ENCODE measurements at regions not wholly inside any gene's neighbourhood (a gene's known extent, or its start where the extent isn't known, plus 50 kb on each side); places are given as distances from the start of the nearest gene placed in this dataset.
A peak's percentile ranks its signal among the peaks of the same experiment; 100 is the strongest.

GRCh38 chr15:62618432-62618831, 424.1 kb upstream of the TPM1 start:
- Mint-ChIP-seq H3K9me3 (ENCODE audit: unreplicated experiment) (no peaks in the 10 kb centered on the region), H3K4me3 (ENCODE audit: unreplicated experiment) (peak overlapping the region; percentile 9), H3K27ac (ENCODE audit: unreplicated experiment) (peak overlapping the region; percentile 92), H3K36me3 (ENCODE audit: low read depth, unreplicated experiment) (no peaks in the 10 kb centered on the region), H3K4me1 (ENCODE audit: low read depth, unreplicated experiment) (peaks cover 31% of the 10 kb centered on the region), H3K27me3 (ENCODE audit: low read depth, unreplicated experiment) (no peaks in the 10 kb centered on the region)
- FAIRE-seq (peak; percentile 94), DNase-seq (ENCODE audit: low read depth) (peak; percentile 88)
- Histone ChIP-seq H3K4me1 (ENCODE audit: insufficient read depth, low read length) (peaks cover 27% of the 10 kb centered on the region), H3K27ac (ENCODE audit: low read depth, low read length) (peak overlapping the region; percentile 71), H3K4me2 (ENCODE audit: low read length) (peak overlapping the region; percentile 69), H3K27me3 (ENCODE audit: insufficient read depth, low read length) (no peaks in the 10 kb centered on the region), H3K36me3 (ENCODE audit: insufficient read depth, low read length) (no peaks in the 10 kb centered on the region), H3K79me2 (ENCODE audit: insufficient read depth, low read length) (no peaks in the 10 kb centered on the region), H3K9ac (ENCODE audit: low read length) (peak overlapping the region; percentile 55), H4K20me1 (ENCODE audit: insufficient read depth, low read length) (no peaks in the 10 kb centered on the region), H3K4me3 (ENCODE audit: insufficient read depth, low read depth, low read length) (peak overlapping the region; percentile 8), H2AFZ (ENCODE audit: low read depth, low read length) (no peak overlapping the region), H3K9me3 (ENCODE audit: insufficient read depth, low read depth, low read length) (no peaks in the 10 kb centered on the region)
- peak; percentile 53 for TF ChIP-seq CTCF (IDR thresholded peaks at IDR 0.05; ENCODE audit: insufficient read depth, low read depth, low read length)
- no peak for TF ChIP-seq EZH2 (IDR thresholded peaks at IDR 0.05; ENCODE audit: insufficient read depth, low read length)

GRCh38 chr15:62618846-62619504, 423.6 kb upstream of the TPM1 start:
- no peaks in the 10 kb centered on the region for H3K9me3 ChIP-seq (ENCODE audit: insufficient read depth, low read depth, low read length)
- peak overlapping the region; percentile 92 for H3K27ac Mint-ChIP-seq (ENCODE audit: unreplicated experiment)
- peak overlapping the region; percentile 17 for H3K4me3 Mint-ChIP-seq (ENCODE audit: unreplicated experiment)
- no peaks in the 10 kb centered on the region for H3K36me3 ChIP-seq (ENCODE audit: insufficient read depth, low read length)
- H3K27me3 ChIP-seq (ENCODE audit: insufficient read depth, low read length), result no peaks in the 10 kb centered on the region
- peak overlapping the region; percentile 71 for H3K27ac ChIP-seq (ENCODE audit: low read depth, low read length)
- H3K27me3 Mint-ChIP-seq (ENCODE audit: low read depth, unreplicated experiment), result no peaks in the 10 kb centered on the region
- H3K4me2 ChIP-seq (ENCODE audit: low read length), result peak overlapping the region; percentile 69
- peaks cover 27% of the 10 kb centered on the region for H3K4me1 ChIP-seq (ENCODE audit: insufficient read depth, low read length)
- H2AFZ ChIP-seq (ENCODE audit: low read depth, low read length), result no peak overlapping the region
- H3K9me3 Mint-ChIP-seq (ENCODE audit: unreplicated experiment), result no peaks in the 10 kb centered on the region
- peak overlapping the region; percentile 8 for H3K4me3 ChIP-seq (ENCODE audit: insufficient read depth, low read depth, low read length)
- FAIRE-seq (peak; percentile 49), DNase-seq (ENCODE audit: low read depth) (no peak)
- H3K36me3 Mint-ChIP-seq (ENCODE audit: low read depth, unreplicated experiment), result no peaks in the 10 kb centered on the region
- H3K79me2 ChIP-seq (ENCODE audit: insufficient read depth, low read length), result no peaks in the 10 kb centered on the region
- TF ChIP-seq EZH2 (IDR thresholded peaks at IDR 0.05; ENCODE audit: insufficient read depth, low read length) (no peak), CTCF (IDR thresholded peaks at IDR 0.05; ENCODE audit: insufficient read depth, low read depth, low read length) (no peak)
- no peaks in the 10 kb centered on the region for H4K20me1 ChIP-seq (ENCODE audit: insufficient read depth, low read length)
- H3K9ac ChIP-seq (ENCODE audit: low read length), result peak overlapping the region; percentile 55
- H3K4me1 Mint-ChIP-seq (ENCODE audit: low read depth, unreplicated experiment), result peaks cover 31% of the 10 kb centered on the region

- Mint-ChIP-seq H3K4me3 (ENCODE audit: unreplicated experiment) (no peak overlapping the region), H3K36me3 (ENCODE audit: low read depth, unreplicated experiment) (no peaks in the 10 kb centered on the region), H3K27me3 (ENCODE audit: low read depth, unreplicated experiment) (no peaks in the 10 kb centered on the region), H3K27ac (ENCODE audit: unreplicated experiment) (peak overlapping the region; percentile 92), H3K9me3 (ENCODE audit: unreplicated experiment) (no peaks in the 10 kb centered on the region), H3K4me1 (ENCODE audit: low read depth, unreplicated experiment) (peaks cover 35% of the 10 kb centered on the region)
- Histone ChIP-seq H3K27me3 (ENCODE audit: insufficient read depth, low read length) (no peaks in the 10 kb centered on the region), H3K79me2 (ENCODE audit: insufficient read depth, low read length) (no peaks in the 10 kb centered on the region), H3K9me3 (ENCODE audit: insufficient read depth, low read depth, low read length) (no peaks in the 10 kb centered on the region), H3K4me3 (ENCODE audit: insufficient read depth, low read depth, low read length) (no peak overlapping the region), H2AFZ (ENCODE audit: low read depth, low read length) (peak overlapping the region; percentile 38), H4K20me1 (ENCODE audit: insufficient read depth, low read length) (no peaks in the 10 kb centered on the region), H3K27ac (ENCODE audit: low read depth, low read length) (peak overlapping the region; percentile 71), H3K36me3 (ENCODE audit: insufficient read depth, low read length) (no peaks in the 10 kb centered on the region), H3K9ac (ENCODE audit: low read length) (no peak overlapping the region), H3K4me2 (ENCODE audit: low read length) (peak overlapping the region; percentile 69), H3K4me1 (ENCODE audit: insufficient read depth, low read length) (peaks cover 28% of the 10 kb centered on the region)
- no peak for FAIRE-seq
- DNase-seq (ENCODE audit: low read depth), result peak; percentile 54
- no peak for TF ChIP-seq EZH2 (IDR thresholded peaks at IDR 0.05; ENCODE audit: insufficient read depth, low read length)
- TF ChIP-seq CTCF (IDR thresholded peaks at IDR 0.05; ENCODE audit: insufficient read depth, low read depth, low read length), result no peak
These were observed 423.0 kb upstream of the TPM1 start for GRCh38 chr15:62619526-62619925.
